HepG2 (cell line): ENCODE measurements at regions not wholly inside any gene's neighbourhood (a gene's known extent, or its start where the extent isn't known, plus 50 kb on each side); places are given as distances from the start of the nearest gene placed in this dataset.

ENCODE experiments used
- ATAC-seq: fragments of 200-7000 bp; cut with Tn5 transposase; 3 replicates; pipeline ENCODE4 v1.9.1; 2020; ENCODE audit warnings: mild to moderate bottlenecking, moderate library complexity
- BruUV-seq: library from RNA; stranded (reverse); fragments of 400-500 nt; replicated peaks from 2 replicates; lab custom pipeline; 2021; lab: Mats Ljungman, UMichigan
- CTCF ChIA-PET: fragments of 300-600 bp; formaldehyde crosslinking; extraction: SDS; loops from one replicate; lab custom pipeline; 2021; ENCODE audit warnings: low total read pairs, inconsistent platforms, low intra/inter-chr PET ratio; lab: Yijun Ruan, JAX
- POLR2A ChIA-PET: fragments of 350-600 bp; sonication (Branson Sonifier 250); formaldehyde crosslinking; loops from one replicate; lab custom pipeline; 2020; ENCODE audit warnings: antibody characterized with exemption, inconsistent platforms; lab: Yijun Ruan, JAX
- DNase-seq: peaks from one replicate; pipeline ENCODE4 v3.0.0-alpha.2; 2015; ENCODE audit warnings: low spot score
- FAIRE-seq: peaks from 3 replicates; lab custom pipeline; 2011; peaks lifted over from hg19 to GRCh38; lab: Jason Lieb, UNC
- H2AFZ ChIP-seq: one replicate; pipeline ENCODE4 v1.6.1; 2011; ENCODE audit warnings: low read length, inconsistent platforms
- H3K27ac ChIP-seq: fragments of 300-600 bp; 3 replicates; pipeline ENCODE4 v1.8.0; 2011; ENCODE audit warnings: mixed run types, mild to moderate bottlenecking, mixed read lengths, low read length, inconsistent platforms; ENCODE audit not compliant: insufficient read depth; ENCODE audit errors: extremely low read length
- H3K27me3 ChIP-seq, 2 experiments: fragments of 200-600 bp in 1 of 2; 2 replicates in 1 of 2; 3 replicates in 1 of 2; pipeline versions ENCODE4 v1.6.0 to v1.8.0; 2011; ENCODE audit warnings: low read length in 2 of 2, mild to moderate bottlenecking in 2 of 2, moderate library complexity in 2 of 2, inconsistent platforms in 1 of 2; ENCODE audit not compliant: insufficient read depth in 2 of 2, control insufficient read depth in 1 of 2
- H3K36me3 ChIP-seq, 2 experiments: fragments of 200-600 bp in 1 of 2; replicated peaks in 1 of 2; 2 replicates in 1 of 2; 3 replicates in 1 of 2; pipeline versions ENCODE4 v1.5.1 to v1.8.0; 2011; ENCODE audit warnings: low read length in 2 of 2, inconsistent platforms in 1 of 2; ENCODE audit not compliant: insufficient read depth in 2 of 2, control insufficient read depth in 1 of 2
- H3K4me1 ChIP-seq: 2 replicates; pipeline ENCODE4 v1.5.1; 2012; ENCODE audit warnings: low read length, inconsistent platforms; ENCODE audit not compliant: insufficient read depth
- H3K4me2 ChIP-seq: 2 replicates; pipeline ENCODE4 v1.6.0; 2011; ENCODE audit warnings: low read depth, low read length, inconsistent platforms
- H3K4me3 ChIP-seq, 3 experiments: fragments of 200-600 bp in 1 of 3; sonication (generic), shearing (Covaris generic) in 1 of 3; replicated peaks in 1 of 3; 2 replicates each; pipeline ENCODE4 v1.5.1; 2011 to 2016; ENCODE audit warnings: low read length in 3 of 3, inconsistent platforms in 2 of 3, low read depth in 2 of 3, mild to moderate bottlenecking in 2 of 3, control low read depth in 1 of 3, mixed read lengths in 1 of 3; ENCODE audit not compliant: insufficient read depth in 1 of 3
- H3K79me2 ChIP-seq: one replicate; pipeline ENCODE4 v1.6.1; 2011; ENCODE audit warnings: low read length, inconsistent platforms; ENCODE audit not compliant: insufficient read depth
- H3K9ac ChIP-seq: 2 replicates; pipeline ENCODE4 v1.6.0; 2011; ENCODE audit warnings: mild to moderate bottlenecking, low read depth, low read length, inconsistent platforms; ENCODE audit not compliant: insufficient read depth
- H3K9me3 ChIP-seq: 2 replicates; pipeline ENCODE4 v1.5.1; 2012; ENCODE audit warnings: mild to moderate bottlenecking, low read length
- H4K20me1 ChIP-seq: 2 replicates; pipeline ENCODE4 v1.6.0; 2011; ENCODE audit warnings: inconsistent platforms, mild to moderate bottlenecking, low read length, moderate library complexity; ENCODE audit not compliant: insufficient read depth
- CHCHD3 ChIP-seq: sonication (generic); formaldehyde crosslinking; IDR thresholded peaks from 2 replicates; pipeline ENCODE4 v1.8.0; 2022; ENCODE audit warnings: mild to moderate bottlenecking, missing genetic modification reagents, moderate library complexity
- GFI1 ChIP-seq: sonication (generic); formaldehyde crosslinking; IDR thresholded peaks from 2 replicates; pipeline ENCODE4 v1.5.0; 2020; ENCODE audit warnings: missing genetic modification reagents, mild to moderate bottlenecking, borderline replicate concordance
- HNF1B ChIP-seq: sonication (generic); formaldehyde crosslinking; IDR thresholded peaks from 2 replicates; pipeline ENCODE4 v1.5.1; 2020; ENCODE audit warnings: mild to moderate bottlenecking, moderate library complexity, missing genetic modification reagents
- ISX ChIP-seq: sonication (generic); formaldehyde crosslinking; conservative IDR thresholded peaks from 2 replicates; pipeline ENCODE4 v1.5.0; 2020; ENCODE audit warnings: missing genetic modification reagents
- JUND ChIP-seq: sonication (generic); formaldehyde crosslinking; IDR thresholded peaks from 2 replicates; pipeline ENCODE4 v1.8.0; 2022; ENCODE audit warnings: mild to moderate bottlenecking, missing genetic modification reagents
- NR2F6 ChIP-seq, 2 experiments: IDR thresholded peaks; 2 replicates each; pipeline ENCODE4 v1.6.1; 2016; ENCODE audit warnings: antibody characterized with exemption in 1 of 2, mild to moderate bottlenecking in 1 of 2
- THAP11 ChIP-seq: IDR thresholded peaks from 2 replicates; pipeline ENCODE4 v1.6.1; 2016; ENCODE audit warnings: missing biosample characterization, missing genetic modification reagents
- ZNF501 ChIP-seq: sonication (generic); formaldehyde crosslinking; IDR thresholded peaks from 2 replicates; pipeline ENCODE4 v1.5.1; 2020; ENCODE audit warnings: mild to moderate bottlenecking, moderate library complexity, missing genetic modification reagents
- ZNF776 ChIP-seq: sonication (generic); formaldehyde crosslinking; IDR thresholded peaks from 2 replicates; pipeline ENCODE4 v1.4.0; 2020; ENCODE audit warnings: mild to moderate bottlenecking, missing genetic modification reagents
- ZNF816 ChIP-seq: sonication (generic); formaldehyde crosslinking; IDR thresholded peaks from 2 replicates; pipeline ENCODE4 v1.8.0; 2022; ENCODE audit warnings: missing genetic modification reagents, mild to moderate bottlenecking, borderline replicate concordance
- WGBS: methylation state at CpG from one replicate; pipeline ENCODE4 v1.1.6; 2017; ENCODE audit warnings: low lambda C conversion rate; 5-methylcytosine and 5-hydroxymethylcytosine counted together
- in situ Hi-C: cut with HindIII; loops from 2 replicates; pipeline ENCODE4 v1.10.0; 2017; ENCODE audit warnings: low pct_unique_long_range_greater_than_20kb; ENCODE audit not compliant: extremely low pct_ligation_motif_present
- intact Hi-C: fragments of 100-400 bp; cut with micrococcal nuclease; formaldehyde crosslinking; loops from one replicate; pipeline ENCODE4 v1.10.0; 2022; ENCODE audit not compliant: unreplicated experiment

DNA sequence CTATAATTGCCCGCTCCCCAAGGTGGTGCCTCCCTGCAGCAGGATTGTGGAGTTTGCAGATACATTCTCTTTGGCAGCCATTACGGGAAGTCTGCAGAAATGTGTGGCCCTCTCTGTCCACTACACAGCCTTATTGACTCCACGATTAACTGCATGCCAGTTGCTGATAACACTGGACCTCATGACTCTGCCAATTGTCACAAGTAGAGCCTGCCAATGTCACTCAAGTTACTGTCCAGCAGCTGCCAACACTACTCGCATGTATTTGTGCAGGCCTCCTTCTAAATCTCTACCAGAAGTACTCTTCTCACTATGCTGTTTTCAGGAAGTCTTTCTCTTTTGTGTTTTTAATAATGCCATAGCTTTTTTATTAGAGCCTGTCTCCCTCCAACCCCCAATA is 128.8 kb downstream of the PPP1R3A start:
- ATAC-seq: no peak
- ChIA-PET POLR2A (no interaction called here), CTCF (no interaction called here)
- no peak overlapping the region for H3K4me3 ChIP-seq
- H3K27ac ChIP-seq: no peak overlapping the region
- no peaks in the 10 kb centered on the region for H3K9me3 ChIP-seq
- DNase-seq: no peak
- WGBS: 4% methylated on average over 3 of the region's 4 CpGs
- in situ Hi-C loops: no loop called here
- H3K36me3 ChIP-seq: no peaks in the 10 kb centered on the region
- intact Hi-C loops: no loop called here
- H3K4me1 ChIP-seq: no peaks in the 10 kb centered on the region
- H3K27me3 ChIP-seq: no peaks in the 10 kb centered on the region; a peak in 1 of 5 replicates
- no peak overlapping the region for H3K4me2 ChIP-seq
- no peaks in the 10 kb centered on the region for H4K20me1 ChIP-seq
- TF ChIP-seq ZNF501: no peak
- TF ChIP-seq JUND (CRISPR knock-in tag): no peak
- TF ChIP-seq CHCHD3 (CRISPR knock-in tag): no peak
- no peak for TF ChIP-seq ISX
- no peak for TF ChIP-seq ZNF776 (CRISPR knock-in tag)
- no peak for TF ChIP-seq NR2F6 (IDR thresholded peaks at IDR 0.05)
- no peak for TF ChIP-seq NR2F6 (CRISPR knock-in tag; IDR thresholded peaks at IDR 0.05)
- TF ChIP-seq GFI1 (CRISPR knock-in tag): no peak
- TF ChIP-seq ZNF816 (CRISPR knock-in tag): no peak
- no peak for TF ChIP-seq HNF1B
- no peak for TF ChIP-seq THAP11 (CRISPR knock-in tag)
- no peak for FAIRE-seq
- no peak overlapping the region for H2AFZ ChIP-seq
- H3K9ac ChIP-seq: no peak overlapping the region
- no TSS peak for BruUV-seq
- H3K79me2 ChIP-seq: no peaks in the 10 kb centered on the region
